NCI-H1930 (cell line): ENCODE measurements at regions not wholly inside any gene's neighbourhood (a gene's known extent, or its start where the extent isn't known, plus 50 kb on each side); places are given as distances from the start of the nearest gene placed in this dataset.

Source experiments
- DNase-seq, 2 experiments: peaks; one replicate each; lab custom pipeline; 2025; lab: John Stamatoyannopoulos, UW

DNA sequence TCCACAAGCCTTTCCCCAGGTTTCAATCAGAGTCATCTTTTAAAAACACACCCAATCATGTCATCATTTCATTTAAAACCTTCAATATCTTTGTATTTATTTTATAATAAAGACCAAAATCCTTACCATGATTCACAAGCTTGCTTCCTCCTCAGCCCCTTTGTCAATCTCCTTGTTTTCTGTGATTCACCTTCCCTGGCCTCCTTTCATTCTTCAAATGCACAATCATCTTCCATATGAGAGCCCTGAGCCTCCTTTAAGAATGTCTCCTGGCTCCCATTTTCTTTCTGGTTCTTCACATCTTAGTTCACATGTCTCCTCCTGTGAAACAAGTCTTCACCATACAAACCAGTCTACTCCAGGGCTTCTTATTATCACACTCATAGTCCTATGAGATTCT, 904.0 kb downstream of the SORCS3 start:
- DNase-seq: no peak

DNA sequence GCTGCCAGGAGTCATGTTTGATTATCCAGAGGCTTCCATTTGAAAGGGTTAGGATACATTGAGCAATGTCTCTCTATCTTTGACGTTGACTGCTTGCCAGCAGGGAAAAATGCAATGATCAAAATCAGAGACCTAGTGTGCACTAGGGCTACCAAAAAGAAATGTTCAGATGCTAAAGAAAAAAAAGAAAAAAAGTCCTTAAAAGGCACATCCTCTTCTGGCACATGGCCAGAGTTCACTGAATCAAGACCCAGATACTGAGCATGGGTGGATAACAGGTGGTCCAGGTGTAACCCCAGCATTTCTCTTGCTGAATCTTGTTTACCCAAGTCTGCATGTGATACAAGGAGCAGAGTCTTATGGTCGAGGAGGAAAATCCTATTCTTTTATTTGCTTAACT, 899.3 kb downstream of the SORCS3 start:
- DNase-seq: no peak

DNA sequence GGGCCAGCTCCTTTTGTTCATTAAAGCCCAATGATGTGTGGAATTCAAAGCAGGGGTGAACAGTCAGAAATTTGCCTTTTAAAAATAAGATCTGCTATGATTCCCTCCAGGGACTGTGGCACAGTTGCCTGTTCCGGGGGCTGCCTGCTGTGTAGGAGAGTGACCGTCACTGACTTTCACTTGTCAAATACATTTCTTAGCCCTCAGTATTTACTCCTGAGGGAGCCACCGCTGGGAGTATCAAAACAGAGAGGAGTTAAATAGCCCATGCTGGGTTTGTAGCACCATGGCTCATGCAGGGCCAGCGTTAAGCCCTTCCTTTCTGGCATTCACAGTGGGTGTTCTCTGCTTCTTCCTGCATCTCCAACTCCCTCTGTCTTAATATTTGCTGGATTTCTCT, 897.8 kb downstream of the SORCS3 start:
- no peak for DNase-seq

DNA sequence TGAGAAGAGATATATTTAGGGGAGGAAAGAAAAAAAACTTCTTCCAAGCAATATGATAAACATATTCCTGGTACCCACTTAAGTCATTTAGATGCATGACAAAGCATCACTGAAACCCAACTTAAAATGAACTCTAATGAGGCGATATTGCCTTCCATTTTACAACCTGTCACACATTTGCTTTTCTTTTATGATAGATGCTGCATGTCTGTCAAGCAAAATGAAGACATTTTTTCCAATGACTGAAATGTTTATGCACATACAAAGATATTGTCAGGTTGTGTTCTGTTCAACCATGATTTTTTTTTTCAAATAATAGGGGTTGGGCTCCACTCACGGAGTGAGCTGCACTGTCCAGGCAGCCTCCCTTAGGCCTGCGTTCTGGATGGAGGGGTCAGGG, 894.4 kb downstream of the SORCS3 start:
- no peak for DNase-seq

DNA sequence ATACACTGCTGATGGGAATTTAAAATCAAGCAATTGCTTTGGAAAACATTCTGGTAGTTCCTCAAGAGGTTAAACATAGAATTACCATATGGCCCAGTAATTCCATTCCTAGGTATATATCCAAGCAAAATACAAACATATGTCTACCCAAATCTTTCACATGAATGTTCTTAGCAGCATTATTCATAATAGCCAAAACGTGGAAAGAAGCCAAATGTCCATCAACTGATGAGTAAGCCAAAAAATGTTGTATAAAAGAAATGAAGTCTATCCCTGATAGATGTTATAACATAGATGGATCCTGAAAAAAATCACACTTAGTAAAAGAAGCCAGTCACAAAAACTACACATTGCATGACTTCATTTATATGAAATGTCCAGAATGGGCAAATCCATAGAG, 893.0 kb downstream of the SORCS3 start:
- no peak for DNase-seq

DNA sequence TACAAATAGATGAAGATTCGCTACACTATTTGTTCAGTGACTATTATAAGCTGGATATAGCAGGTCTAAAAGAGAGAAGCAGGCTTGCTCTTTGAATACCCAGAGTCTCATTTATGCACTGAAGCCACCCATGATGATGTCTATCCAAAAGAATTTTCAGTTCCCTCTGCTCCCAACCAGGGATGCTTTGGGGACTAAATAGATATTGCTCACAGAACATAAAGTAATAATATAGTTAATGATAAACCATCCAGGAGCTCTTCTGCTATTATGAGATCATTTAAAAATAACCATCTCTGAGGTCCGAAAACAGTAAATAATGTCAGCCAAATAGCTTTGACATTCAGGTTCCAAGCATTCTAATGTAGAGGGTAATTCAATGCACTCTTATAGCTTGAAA, 875.4 kb downstream of the SORCS3 start:
- DNase-seq: no peak

DNA sequence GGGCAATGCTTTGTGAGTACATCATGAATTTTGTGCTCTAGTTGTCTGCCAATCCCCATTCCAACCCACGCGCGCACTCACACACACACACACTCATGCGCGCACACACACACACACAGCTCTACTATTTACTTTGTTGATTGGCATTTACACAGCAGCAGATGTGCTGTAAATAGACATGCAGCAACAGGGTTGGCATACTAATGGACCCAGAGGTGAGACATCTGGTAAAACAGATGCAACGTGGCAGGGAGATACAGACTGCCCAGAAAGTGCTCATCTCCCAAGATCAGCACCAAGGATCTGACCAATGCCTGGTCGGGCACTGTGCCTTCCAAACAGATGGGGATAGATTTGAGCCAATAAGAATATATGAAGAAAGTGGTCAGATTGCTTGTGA, 873.0 kb downstream of the SORCS3 start:
- no peak for DNase-seq

DNA sequence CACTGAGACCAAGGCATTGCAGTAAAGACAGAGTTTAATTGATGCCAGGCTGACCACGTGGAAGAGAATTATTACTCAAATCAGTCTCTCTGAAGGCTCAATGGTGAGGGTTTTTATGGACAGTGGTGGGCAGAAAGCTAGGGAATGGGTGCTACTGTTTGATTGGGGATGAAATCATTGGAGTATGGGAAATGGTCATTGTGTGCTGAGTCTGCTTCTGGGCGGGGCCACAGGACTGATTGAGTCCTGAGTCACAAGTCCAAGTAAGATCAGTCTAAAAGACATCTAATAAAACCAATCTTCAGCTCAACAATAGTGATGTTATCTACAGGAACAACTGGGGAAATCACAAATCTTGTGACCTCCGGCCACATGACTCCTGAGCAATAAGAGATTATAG, 868.4 kb downstream of the SORCS3 start:
- DNase-seq: no peak

DNA sequence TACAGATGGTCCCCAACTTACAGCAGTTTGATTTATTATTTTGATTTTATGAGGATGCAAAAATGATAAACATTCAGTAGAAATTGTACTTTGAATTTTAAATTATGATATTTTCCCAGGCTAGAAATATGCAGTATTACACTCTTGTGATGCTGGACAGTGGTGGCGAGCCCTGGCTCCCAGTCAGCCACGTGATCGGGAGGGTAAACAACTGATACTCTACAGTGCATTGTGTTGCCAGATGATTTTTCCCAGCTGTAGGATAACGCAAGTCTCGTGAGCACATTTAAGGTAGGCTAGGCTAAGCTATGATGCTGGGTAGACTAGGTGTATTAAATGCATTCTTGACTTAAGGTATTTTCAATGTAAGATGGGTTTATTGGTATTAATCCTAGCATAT, 865.2 kb downstream of the SORCS3 start:
- DNase-seq: no peak

DNA sequence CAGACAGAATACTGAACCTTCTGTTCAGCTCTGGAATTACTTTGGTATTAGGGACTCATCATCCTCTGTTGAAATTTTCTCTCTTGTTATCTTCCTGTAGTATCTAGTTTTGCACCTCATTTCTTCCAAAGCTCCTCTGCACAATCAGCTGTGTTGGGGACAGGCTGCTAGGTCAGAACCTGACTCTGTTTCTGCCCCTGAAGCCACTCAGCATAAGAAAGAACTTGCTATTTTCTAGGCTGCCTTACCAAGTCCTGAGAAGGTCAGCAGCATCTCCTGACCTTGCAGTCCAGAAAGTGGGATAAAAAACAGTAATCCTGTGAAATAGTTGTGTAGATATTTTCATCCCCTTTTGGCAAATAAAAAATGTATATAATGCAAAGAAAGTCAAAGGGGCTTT, 862.6 kb downstream of the SORCS3 start:
- DNase-seq: no peak

DNA sequence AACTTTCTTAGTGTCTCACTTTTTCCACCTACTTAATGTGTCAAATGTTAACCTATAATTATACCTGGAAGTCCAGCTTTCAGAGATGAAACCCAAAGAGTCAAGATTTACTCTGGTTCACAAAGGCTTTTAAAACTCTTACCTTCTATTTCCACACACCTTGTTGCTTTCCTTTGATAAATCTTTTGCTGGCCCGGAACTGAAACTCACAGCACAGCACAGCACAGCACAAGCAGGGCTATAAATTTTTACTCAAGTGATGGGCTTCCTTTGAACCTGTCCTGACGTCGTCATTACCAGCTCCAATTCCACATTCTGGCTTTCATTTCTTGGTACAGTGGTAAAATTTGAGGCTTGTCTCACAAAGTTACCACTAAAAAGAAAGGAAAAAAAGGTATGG, 861.0 kb downstream of the SORCS3 start:
- no peak for DNase-seq

DNA sequence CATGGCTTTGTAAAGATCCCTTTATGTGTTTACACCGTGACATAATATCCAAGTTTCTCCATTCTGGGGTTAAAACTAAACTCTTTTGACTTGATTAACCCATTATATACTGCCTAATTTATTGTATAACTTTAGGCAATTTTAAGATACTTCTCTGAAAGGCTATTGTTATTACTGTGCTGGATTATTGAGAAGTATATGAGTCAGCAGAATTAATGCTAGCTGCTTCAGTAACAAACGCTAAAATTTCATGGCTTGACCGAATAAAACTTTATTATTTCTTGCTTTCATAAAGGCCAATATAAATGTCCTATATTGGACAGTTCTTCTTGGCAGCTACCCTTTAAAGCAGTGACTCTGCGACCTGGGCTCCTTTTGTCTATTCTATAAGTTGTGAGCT, 853.9 kb downstream of the SORCS3 start:
- DNase-seq: no peak

DNA sequence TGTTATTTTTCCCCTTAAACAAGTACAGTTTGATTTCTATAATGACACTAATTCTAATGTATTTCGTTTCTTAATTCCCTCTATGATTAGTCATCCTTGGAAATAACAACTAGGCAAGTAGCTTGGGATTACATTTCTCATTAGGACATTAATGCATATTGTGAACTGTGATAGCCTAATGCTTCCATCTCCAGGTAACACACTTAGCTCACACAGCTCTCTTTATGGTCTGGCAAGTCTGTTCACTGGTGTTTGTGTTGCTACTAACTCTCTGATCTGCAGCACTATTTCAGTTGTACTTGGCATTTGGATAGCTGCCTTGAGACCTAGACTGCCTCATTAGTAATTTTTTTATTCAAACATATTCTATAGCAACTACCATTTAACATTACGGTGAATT, 853.2 kb downstream of the SORCS3 start:
- DNase-seq: no peak

DNA sequence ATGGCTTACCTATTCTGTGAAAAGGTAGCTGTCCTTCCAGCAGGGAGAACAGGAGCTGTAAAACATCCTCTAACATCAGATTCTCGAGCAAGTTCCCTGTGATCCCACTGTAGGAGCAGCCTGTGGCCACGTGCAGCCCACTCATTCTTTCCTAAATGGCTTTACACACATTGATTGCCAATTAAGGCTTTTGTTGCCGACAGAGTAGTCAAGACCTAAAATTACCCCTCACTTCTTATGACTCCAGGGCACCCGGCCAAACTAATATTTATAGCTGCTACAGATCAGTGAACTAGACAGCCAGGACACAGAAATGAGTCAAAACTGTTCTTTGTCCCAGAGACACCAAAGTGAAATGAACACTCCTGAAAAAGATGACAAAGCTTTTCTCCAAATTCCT, 832.1 kb downstream of the SORCS3 start:
- DNase-seq: peak in 1 of 2 experiments; percentile 13

DNA sequence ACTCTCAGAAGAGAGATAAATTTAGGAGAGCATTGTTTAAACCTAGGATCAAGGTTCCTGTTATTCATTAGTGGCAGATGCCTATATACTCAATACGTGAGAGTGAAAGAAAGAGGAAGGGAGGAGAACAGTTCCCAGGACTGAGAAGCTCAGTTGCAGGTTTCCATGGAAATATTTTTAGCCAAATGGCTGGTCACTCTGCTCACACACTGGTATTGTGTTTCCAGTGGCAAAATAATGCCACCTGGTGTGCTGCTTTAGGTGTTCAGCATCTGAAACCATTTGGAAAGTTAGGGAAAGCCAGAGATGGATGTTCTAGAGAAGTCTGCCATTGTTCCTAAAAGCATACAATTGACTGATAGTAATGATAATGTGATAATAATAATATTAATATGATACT, 827.7 kb downstream of the SORCS3 start:
- DNase-seq: no peak

DNA sequence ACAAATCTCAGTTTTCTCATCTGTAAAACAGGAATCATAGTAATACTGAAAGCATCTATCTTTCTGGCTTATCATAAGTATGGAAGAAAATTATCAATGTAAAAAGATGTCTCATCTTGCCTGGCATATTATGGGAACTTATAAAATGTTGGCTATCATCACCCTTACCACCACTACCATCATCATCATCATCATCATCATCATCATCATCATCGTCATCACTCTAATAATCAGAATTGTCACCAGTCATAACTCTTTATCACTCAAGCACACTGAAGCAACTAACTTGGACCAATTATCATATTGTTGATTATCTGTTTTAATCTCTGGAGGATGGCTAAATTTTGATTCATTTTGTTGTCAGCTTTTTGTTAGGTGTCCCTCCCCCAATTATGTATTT, 825.4 kb downstream of the SORCS3 start:
- DNase-seq: no peak

DNA sequence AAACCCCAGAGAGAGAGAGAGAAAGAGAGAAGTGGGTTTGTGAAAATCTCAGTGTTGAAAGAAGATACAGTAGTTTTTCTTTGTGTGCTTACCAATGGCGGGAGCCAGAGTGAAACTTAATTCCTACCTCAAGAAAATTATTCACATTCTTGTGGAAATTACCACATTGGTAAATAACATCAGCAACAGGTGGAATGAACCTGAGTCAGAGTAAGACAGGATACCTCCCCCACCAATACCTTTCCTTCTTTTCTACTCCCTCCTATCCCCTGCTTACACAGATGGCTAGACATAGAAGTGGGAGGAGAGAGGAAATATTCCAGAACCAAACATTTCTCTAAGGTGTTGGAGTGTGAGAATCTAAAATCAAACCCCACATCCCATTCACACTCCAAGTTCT, 793.9 kb downstream of the SORCS3 start:
- no peak for DNase-seq

DNA sequence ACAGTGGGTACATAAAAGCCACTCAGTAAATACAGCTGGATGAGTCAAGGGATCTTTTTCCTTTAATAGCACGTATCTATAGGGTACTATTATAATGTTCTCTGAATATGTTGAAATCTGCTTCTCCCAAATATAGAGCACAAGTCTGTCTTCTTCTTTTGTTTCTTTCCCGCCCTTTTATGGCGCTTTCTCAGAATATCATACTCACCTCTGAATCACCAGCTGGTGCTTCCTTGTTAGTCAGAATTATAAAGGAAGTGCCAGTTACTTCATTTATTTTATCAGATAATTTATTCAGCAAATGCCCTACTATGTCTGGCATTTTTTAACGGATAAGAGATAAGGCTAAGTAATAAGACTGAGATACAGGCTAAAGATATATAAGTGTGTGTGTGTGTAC, 772.9 kb downstream of the SORCS3 start:
- no peak for DNase-seq

DNA sequence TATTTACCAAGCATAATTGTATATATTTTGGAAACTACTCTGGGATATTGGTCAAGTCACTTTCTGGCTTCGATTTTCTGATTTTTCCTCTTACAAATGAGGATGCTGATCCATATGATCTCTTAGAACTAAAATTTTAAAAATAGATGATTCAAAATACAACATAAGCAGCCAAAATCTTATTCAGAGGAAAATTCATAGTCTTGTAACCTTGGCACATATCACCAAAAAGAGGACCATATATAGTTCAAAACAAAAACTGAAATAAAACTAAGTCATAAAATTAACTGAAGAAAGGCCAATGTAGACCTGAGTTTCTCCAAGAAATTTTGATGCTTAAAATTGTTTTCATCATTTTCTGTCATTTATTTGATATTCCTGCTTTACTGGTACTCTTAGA, 768.3 kb downstream of the SORCS3 start:
- no peak for DNase-seq

DNA sequence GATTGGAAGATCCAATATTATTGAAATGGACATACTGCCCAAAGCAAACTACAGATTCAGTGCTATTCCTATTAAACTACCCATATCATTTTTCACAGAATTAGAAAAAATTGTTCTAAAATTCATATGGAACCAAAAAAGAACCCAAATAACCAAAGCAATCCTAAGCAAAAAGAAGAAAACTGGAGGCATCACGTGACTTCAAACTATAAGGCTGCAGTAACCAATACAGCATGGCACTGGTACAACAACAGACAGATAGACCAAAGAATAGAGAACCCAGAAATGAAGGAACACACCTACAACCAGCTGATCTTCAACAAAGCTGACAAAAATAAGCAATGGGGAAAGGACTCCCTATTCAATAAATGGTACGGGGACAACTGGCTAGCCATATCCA, 765.4 kb downstream of the SORCS3 start:
- DNase-seq: no peak

DNA sequence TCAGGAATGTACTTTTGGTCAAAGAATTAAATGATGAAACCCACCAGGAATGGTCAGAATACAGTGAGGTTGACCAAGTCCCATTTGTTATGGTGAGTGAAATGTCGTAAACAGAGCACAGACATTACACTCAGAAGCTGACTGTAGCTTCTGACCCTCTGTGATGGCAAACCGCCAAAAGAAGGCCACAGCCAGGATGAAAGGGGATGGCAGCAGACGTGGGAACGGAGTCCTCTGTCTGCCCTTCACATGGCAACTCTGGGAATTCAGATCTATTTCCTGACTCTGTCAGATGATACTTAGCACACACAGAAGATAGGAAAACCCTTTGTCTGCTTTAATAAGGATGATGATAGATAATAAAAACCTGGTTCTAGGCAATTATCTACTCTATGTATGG, 757.1 kb downstream of the SORCS3 start:
- peak; percentile 23 to 24 for DNase-seq

DNA sequence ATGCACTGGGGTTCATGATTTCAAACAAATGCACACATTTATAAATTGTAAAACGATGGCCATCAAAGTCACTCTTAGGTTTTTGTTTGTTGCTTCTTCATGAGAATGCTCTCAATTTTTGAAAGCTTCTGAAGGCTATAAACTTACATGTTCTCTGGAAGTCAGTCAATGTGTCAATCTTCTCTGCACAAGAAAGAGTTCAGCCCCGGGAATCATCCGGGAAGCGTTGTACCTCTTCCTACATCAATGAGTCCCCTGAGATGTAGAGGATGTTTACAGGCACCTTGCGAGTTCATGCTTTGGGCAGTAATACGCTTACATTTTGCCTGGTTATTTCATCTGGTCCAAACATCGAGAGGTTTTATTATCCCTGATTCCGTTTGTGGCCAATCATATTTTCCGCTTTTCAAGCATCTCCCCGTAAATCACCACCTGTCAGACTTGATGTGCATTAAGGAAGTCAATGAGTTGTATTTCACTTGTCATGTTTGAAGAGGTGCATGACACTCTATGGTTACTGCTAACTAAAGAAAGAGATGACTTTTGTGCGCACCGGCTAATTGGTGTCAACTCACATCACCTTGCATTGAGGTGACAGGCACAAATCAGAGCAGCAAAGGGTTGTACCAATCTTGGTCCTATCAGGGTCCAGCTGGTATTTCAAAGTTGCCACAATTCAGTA, 750.7 kb downstream of the SORCS3 start:
- no peak for DNase-seq

DNA sequence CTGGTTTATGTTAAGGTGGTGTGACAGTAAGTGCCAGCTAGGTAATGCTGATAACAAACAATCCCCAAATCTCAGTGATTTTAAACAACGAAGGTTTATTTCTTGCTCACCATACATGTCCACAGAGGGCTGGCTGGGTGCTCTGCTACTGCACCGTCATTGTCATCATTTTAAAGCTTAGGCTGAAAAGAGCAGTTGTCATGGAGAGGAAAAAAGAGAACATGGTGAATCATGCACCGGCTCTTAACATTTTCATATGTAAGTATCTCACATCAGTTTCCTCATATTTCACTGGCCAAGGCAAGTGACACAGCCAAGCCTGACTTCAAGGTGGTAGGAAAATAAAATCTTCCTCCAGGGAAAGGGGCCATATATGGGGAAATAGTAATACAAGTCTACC, 746.9 kb downstream of the SORCS3 start:
- no peak for DNase-seq

DNA sequence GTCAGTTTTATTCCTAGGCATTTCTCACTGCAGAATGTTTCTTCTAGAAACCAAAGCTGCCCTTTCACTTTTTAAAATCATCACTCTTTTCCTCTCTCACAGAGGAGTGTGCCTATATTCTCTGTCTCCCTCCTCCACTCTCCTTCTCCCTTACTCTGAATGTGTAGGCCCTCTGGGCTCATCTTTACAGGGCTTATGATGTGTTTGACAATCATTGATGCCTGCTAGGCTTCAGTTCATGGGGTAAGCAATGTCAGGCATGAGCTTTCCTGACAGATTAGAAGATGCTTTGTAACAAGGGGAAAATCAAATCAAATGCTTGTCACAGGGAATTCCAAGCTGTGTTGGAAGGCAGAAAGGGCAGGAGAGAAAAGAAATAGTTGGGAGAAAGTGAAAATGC, 742.9 kb downstream of the SORCS3 start:
- no peak for DNase-seq

DNA sequence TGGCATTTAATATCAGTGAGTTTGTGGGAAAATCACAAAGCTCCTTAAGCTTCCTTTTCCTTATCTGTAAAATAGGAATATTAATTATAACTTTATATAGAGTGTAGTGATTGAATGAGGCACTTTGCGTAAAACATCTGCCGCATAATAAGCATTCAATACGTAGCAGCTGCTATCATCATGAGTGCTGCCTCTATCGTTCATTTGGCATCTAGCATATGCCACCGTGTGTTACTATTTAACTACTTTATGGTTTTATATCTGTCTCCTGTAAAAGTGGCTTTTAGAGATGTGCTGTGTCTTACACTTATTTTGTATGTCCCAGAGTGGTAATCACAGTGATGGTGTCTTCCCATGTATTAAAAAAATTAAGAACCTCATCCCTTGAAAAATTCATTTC, 729.6 kb downstream of the SORCS3 start:
- DNase-seq: no peak
